NCI-H2227 (cell line): ENCODE measurements at regions not wholly inside any gene's neighbourhood (a gene's known extent, or its start where the extent isn't known, plus 50 kb on each side); places are given as distances from the start of the nearest gene placed in this dataset.

ENCODE experiments used
- DNase-seq: peaks from one replicate; lab custom pipeline; 2025; ENCODE audit not compliant: unreplicated experiment; lab: John Stamatoyannopoulos, UW

DNA sequence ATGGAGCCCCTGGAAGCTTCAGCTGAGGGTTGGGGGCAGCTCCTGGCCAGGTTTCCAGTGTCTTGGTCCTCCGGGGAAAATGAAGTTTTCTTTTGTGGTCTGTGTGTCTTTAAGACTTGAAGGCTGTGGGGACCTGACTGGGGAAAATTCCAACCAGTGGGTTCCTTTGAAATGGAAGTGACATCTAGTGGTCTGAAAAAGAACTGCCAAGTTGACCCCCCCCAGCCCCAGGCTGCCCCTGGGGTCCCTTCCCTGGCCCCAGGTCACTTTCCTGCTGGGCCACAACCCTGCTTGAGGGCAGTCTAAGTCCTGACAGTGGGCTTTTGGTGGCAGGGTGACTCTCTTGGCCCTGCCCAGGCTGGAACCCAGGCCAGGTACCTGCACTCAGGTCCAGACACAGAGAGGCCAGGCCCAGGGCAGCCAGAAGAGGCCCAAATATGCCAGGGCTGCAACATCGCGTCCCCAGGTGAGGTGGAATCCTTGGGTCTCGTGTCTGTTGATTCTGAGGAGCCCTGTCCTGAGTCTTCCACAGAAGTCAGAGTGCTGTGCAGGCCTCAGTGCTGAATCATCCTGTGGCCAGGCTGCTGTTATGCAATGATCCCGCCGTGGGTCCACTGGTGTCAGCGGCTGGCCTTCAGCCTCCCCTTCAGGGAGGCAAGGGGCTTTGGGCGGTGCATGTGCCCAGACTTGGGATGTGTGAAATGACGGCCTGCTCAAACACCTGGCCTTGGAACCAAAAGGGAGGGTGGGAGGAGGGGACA lies 68.4 kb downstream of the VEGFA start:
- no peak for DNase-seq

DNA sequence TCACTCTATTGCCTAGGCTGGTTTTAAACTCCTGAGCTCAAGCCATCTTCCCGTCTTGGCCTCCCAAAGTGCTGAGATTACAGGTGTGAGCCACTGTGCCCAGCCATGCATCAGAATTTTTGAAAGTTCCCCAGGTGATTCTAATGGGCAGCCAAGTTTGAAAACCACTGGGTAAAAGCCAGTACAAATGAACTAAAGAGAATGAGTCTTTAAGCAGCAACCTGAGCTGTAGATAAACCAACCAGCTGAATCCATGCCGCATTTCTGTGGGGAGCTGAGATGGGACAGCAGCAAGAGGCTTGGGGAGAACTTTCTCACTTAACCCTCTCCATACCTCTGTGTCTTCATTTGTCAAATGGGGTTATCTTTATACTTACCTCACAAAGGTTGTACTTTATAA lies 67.5 kb downstream of the VEGFA start:
- no peak for DNase-seq

DNA sequence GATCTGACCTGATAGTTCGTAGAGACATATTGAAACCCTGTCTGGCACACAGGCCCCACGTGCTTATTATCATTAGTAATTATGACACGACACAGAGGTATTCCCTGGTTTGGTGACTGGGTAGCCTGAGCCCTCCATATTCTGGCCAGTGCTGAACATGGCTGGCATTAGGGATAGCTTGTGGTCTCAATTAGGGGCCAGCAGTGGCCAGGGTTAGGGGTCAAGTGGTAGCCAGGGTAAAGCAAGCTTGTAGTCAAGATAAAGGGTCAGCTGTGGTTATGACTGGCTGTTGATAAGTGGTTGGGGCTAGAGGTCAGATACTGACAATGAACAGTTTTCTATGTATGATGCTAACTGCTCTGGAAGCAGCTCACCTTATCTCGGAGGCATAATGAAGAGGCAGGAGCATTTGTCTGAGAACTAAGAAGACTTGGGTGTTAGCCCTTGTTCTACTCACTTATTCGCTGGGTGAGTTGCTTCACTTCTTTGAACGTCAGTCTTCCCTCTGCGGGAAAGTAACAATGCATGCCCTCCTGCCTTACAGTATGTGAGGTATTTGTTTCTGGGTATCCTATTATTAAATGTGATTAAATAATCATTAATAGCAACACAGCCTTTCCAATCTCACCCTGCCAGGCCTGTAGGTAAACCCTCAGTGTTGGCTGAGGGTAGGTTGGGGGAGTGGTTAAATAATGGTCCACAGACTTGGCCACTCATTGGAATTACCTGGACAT lies 66.7 kb downstream of the VEGFA start:
- no peak for DNase-seq
